ENCODE measurements at regions not wholly inside any gene's neighbourhood (a gene's known extent, or its start where the extent isn't known, plus 50 kb on each side); places are given as distances from the start of the nearest gene placed in this dataset.
"Not testable (repeated sequence)": the region's sequence is repeated elsewhere in the genome, so short reads cannot be mapped to it uniquely, and the experiment has no call there.

DNA sequence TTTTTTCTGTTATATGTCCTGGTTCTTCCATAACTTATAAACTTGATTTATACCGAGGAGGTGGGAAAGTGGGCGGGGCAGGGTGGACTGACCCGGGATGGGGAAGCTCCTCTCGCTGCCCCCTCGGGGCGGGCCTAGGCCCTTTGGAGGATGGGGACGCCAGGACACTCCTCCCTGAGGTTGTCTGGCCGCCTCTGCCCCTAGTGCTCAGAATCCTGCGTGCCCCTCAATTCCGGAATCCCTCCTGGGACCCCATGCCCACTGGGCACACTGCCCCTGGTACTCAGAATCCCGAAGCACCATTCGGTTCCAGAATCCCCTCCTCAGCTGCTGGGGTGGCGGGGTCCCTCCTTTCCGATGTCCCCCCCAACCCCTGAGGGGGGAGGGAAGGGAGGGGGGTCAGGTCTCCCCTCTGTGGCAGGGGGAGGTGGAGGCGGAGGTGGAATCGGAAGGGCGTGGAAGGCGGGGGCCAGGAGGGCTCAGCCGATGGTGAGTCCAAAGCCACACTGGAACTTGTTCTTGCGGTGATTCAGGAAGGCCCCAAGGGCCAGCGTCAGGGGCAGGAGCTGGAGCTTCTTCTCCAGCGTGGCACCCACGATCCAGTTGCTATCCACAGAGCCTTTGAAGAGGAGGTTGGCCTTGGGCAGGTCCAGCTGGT lies 164.0 kb downstream of the POTEH start:
- not testable (repeated sequence) for H3K36me3 ChIP-seq (ENCODE audit: insufficient read depth, low read length); H3K9ac ChIP-seq (ENCODE audit: low read depth, low read length); H3K4me2 ChIP-seq (ENCODE audit: insufficient read depth, low read length); H4K20me1 ChIP-seq (ENCODE audit: insufficient read depth, low read length); ATAC-seq (ENCODE audit: insufficient read depth, low read depth); H3K9me3 ChIP-seq (ENCODE audit: insufficient read depth, low read length, severe bottlenecking); H2AFZ ChIP-seq (ENCODE audit: low read depth, low read length); H3K4me3 ChIP-seq (ENCODE audit: low read depth in 1 of 2, low read length in 2 of 2); H3K27me3 ChIP-seq (ENCODE audit: insufficient read depth, low read length, poor library complexity); H3K79me2 ChIP-seq (ENCODE audit: insufficient read depth, low read length); DNase-seq; H3K4me1 ChIP-seq (ENCODE audit: insufficient read depth, low read length); H3K27ac ChIP-seq (ENCODE audit: low read length)

DNA sequence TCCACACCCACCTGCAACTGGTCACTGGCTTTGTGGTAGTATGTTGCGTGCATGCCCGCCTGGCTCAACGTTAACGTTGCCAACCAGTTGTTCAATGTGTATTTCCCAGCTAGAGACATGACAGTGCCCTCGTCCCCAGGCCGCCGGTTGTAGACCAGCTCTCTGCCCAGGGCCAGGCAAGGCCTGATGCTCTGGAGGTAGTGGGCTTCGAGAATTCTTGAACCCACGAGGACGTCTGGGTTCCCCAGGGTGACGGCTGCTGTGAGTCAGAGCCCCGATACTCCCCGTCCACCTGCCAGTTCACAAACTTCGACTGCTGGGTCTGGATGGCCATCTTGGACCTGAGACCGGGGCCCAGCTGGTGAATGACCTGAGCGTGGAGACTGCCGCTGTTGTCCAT lies 164.6 kb downstream of the POTEH start:
- not testable (repeated sequence) for ATAC-seq (ENCODE audit: insufficient read depth, low read depth); H3K27me3 ChIP-seq (ENCODE audit: insufficient read depth, low read length, poor library complexity); H3K4me3 ChIP-seq (ENCODE audit: low read depth in 1 of 2, low read length in 2 of 2)

DNA sequence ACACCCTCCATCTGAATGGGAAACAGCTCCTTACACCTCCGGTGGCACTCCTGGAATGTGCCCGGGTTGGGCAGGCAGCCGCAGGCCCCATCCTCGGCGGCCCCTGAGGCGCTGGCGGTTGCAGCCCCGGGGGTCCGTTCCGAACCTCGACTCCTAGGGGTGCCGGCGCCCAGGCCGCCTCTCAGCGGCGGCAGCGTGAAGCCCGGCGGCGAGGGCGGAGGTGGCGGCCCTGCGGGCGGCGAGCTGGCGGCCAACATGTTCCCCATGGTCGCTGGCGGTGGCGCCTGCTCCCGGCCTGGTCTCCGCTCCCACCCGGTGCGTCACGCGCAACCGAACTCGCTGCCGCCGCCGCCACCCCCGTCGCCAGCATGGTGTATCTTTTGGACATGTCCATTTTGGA lies 165.2 kb downstream of the POTEH start:
- H3K4me2 ChIP-seq (ENCODE audit: insufficient read depth, low read length); H3K27me3 ChIP-seq (ENCODE audit: insufficient read depth, low read length, poor library complexity); H3K79me2 ChIP-seq (ENCODE audit: insufficient read depth, low read length); ATAC-seq (ENCODE audit: insufficient read depth, low read depth); DNase-seq; H3K9me3 ChIP-seq (ENCODE audit: insufficient read depth, low read length, severe bottlenecking); H3K9ac ChIP-seq (ENCODE audit: low read depth, low read length); H3K4me1 ChIP-seq (ENCODE audit: insufficient read depth, low read length); H3K36me3 ChIP-seq (ENCODE audit: insufficient read depth, low read length); H4K20me1 ChIP-seq (ENCODE audit: insufficient read depth, low read length); H3K4me3 ChIP-seq (ENCODE audit: low read depth in 1 of 2, low read length in 2 of 2); H3K27ac ChIP-seq (ENCODE audit: low read length); H2AFZ ChIP-seq (ENCODE audit: low read depth, low read length): not testable (repeated sequence)

More for the DNA sequence above, 164.6 kb downstream of the POTEH start:
- not testable (repeated sequence) for H3K4me2 ChIP-seq (ENCODE audit: insufficient read depth, low read length); H3K9ac ChIP-seq (ENCODE audit: low read depth, low read length); H3K27ac ChIP-seq (ENCODE audit: low read length); DNase-seq; H2AFZ ChIP-seq (ENCODE audit: low read depth, low read length); H4K20me1 ChIP-seq (ENCODE audit: insufficient read depth, low read length); H3K9me3 ChIP-seq (ENCODE audit: insufficient read depth, low read length, severe bottlenecking); H3K79me2 ChIP-seq (ENCODE audit: insufficient read depth, low read length); H3K4me1 ChIP-seq (ENCODE audit: insufficient read depth, low read length); H3K36me3 ChIP-seq (ENCODE audit: insufficient read depth, low read length)

DNA sequence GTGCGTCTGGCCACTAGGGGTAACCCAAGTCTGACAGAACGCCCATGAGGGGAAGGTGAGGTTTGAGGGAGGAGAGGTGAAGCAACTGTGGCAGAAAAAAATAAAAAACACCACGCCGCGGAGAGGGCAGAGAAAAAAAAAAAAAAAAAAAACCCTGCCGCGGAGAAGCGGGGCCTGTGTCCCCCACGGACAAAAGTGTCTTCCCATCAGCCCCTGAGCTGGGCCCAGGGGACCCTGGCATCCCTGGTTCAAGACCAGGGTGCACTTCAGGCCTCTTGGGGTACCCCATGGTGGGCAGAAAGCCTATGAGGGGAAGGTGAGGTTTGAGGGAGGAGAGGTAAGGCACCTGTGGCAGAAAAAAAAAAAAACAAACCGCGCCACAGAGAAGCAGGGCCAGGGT lies 191.1 kb downstream of the POTEH start:
- not testable (repeated sequence) for H3K9me3 ChIP-seq (ENCODE audit: insufficient read depth, low read length, severe bottlenecking); H3K36me3 ChIP-seq (ENCODE audit: insufficient read depth, low read length); H3K4me2 ChIP-seq (ENCODE audit: insufficient read depth, low read length); H3K27me3 ChIP-seq (ENCODE audit: insufficient read depth, low read length, poor library complexity); H3K4me1 ChIP-seq (ENCODE audit: insufficient read depth, low read length); DNase-seq; H3K9ac ChIP-seq (ENCODE audit: low read depth, low read length); H3K27ac ChIP-seq (ENCODE audit: low read length); ATAC-seq (ENCODE audit: insufficient read depth, low read depth); H3K79me2 ChIP-seq (ENCODE audit: insufficient read depth, low read length); H3K4me3 ChIP-seq (ENCODE audit: low read depth in 1 of 2, low read length in 2 of 2); H2AFZ ChIP-seq (ENCODE audit: low read depth, low read length); H4K20me1 ChIP-seq (ENCODE audit: insufficient read depth, low read length)

DNA sequence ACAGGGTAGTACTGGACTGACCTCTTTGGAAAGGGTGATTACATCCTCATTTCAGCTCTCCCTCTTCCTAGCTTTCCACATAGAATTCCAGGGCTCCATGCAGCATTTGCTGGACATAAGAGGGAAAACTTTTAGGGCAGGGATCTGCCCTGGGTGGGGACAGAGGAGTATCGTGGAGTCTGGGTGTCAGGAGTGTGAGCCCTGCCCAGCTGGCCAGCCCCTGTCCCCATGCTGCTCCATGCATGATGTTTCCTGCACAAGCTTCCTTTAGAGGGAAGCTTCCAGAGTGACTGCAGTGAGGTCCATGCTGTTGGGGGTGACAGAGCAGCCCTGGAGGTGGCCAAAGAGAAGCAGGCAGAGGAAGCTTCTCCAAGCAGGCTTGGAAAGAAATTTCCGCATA lies 214.5 kb downstream of the POTEH start:
- not testable (repeated sequence) for H2AFZ ChIP-seq (ENCODE audit: low read depth, low read length)

DNA sequence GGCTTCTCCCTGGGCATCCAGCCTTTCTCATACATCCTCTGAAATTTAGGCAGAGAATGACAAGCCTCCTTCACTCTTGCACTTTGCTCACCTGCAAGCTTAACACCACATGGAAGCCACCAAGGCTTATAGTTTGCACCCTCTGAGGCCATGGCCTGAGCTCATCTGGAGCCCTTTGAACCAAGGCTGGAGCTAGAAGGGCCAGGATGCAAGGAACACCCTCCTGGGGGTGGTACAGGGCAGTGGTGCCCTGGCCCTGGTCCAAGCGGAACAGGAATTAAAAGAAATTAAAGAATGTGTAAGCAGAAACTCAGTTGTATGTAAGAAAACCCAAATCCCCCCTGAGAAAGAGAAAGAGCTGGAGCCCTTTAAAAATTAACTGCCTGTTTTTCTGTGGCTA lies 221.9 kb downstream of the POTEH start:
- H4K20me1 ChIP-seq (ENCODE audit: insufficient read depth, low read length); H3K4me2 ChIP-seq (ENCODE audit: insufficient read depth, low read length); H3K9me3 ChIP-seq (ENCODE audit: insufficient read depth, low read length, severe bottlenecking); H2AFZ ChIP-seq (ENCODE audit: low read depth, low read length); H3K79me2 ChIP-seq (ENCODE audit: insufficient read depth, low read length); H3K27me3 ChIP-seq (ENCODE audit: insufficient read depth, low read length, poor library complexity); H3K36me3 ChIP-seq (ENCODE audit: insufficient read depth, low read length); H3K4me3 ChIP-seq (ENCODE audit: low read depth in 1 of 2, low read length in 2 of 2): not testable (repeated sequence)
- Histone ChIP-seq H3K9ac (ENCODE audit: low read depth, low read length) (peak overlapping the region; percentile 45; the same call in 1 of the 2 replicates), H3K4me1 (ENCODE audit: insufficient read depth, low read length) (peaks cover 29% of the 10 kb centered on the region), H3K27ac (ENCODE audit: low read length) (0 out of 2 replicates have a peak overlapping the region, but pooled peaks have one; percentile 78)
- ATAC-seq (ENCODE audit: insufficient read depth, low read depth): peak; percentile 55
- DNase-seq: peak; percentile 83

More for the DNA sequence above, 214.5 kb downstream of the POTEH start:
- not testable (repeated sequence) for DNase-seq; ATAC-seq (ENCODE audit: insufficient read depth, low read depth); H3K27ac ChIP-seq (ENCODE audit: low read length); H3K4me1 ChIP-seq (ENCODE audit: insufficient read depth, low read length); H4K20me1 ChIP-seq (ENCODE audit: insufficient read depth, low read length); H3K79me2 ChIP-seq (ENCODE audit: insufficient read depth, low read length); H3K36me3 ChIP-seq (ENCODE audit: insufficient read depth, low read length); H3K4me3 ChIP-seq (ENCODE audit: low read depth in 1 of 2, low read length in 2 of 2); H3K9ac ChIP-seq (ENCODE audit: low read depth, low read length); H3K4me2 ChIP-seq (ENCODE audit: insufficient read depth, low read length); H3K27me3 ChIP-seq (ENCODE audit: insufficient read depth, low read length, poor library complexity); H3K9me3 ChIP-seq (ENCODE audit: insufficient read depth, low read length, severe bottlenecking)

DNA sequence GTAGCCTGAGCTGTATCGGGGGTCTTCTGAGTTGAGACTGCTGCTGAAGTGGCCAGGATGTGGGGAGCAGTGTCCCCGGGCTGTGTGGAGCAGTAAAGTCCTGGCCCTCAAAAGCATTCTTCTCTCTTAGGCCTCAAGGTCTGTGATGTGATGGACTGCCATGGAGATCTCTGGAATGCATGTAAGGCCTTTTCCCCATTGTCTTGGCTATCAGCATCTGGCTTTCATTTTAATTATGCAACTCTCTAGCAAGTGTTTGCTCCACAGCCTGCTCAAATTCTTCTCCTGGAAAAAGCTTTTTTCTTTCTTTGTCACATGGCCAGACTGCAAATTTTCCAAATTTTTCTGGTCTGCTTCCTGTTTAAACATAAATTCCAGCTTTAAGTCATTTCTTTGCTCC lies 229.3 kb downstream of the POTEH start:
- not testable (repeated sequence) for H2AFZ ChIP-seq (ENCODE audit: low read depth, low read length); DNase-seq; H3K9ac ChIP-seq (ENCODE audit: low read depth, low read length); H3K4me3 ChIP-seq (ENCODE audit: low read depth in 1 of 2, low read length in 2 of 2); H3K9me3 ChIP-seq (ENCODE audit: insufficient read depth, low read length, severe bottlenecking); H3K4me2 ChIP-seq (ENCODE audit: insufficient read depth, low read length); ATAC-seq (ENCODE audit: insufficient read depth, low read depth); H3K36me3 ChIP-seq (ENCODE audit: insufficient read depth, low read length); H3K27me3 ChIP-seq (ENCODE audit: insufficient read depth, low read length, poor library complexity); H3K79me2 ChIP-seq (ENCODE audit: insufficient read depth, low read length); H4K20me1 ChIP-seq (ENCODE audit: insufficient read depth, low read length)
- peaks cover 25% of the 10 kb centered on the region for H3K4me1 ChIP-seq (ENCODE audit: insufficient read depth, low read length)
- H3K27ac ChIP-seq (ENCODE audit: low read length): peak overlapping the region; percentile 53; the same call in 1 of the 2 replicates

DNA sequence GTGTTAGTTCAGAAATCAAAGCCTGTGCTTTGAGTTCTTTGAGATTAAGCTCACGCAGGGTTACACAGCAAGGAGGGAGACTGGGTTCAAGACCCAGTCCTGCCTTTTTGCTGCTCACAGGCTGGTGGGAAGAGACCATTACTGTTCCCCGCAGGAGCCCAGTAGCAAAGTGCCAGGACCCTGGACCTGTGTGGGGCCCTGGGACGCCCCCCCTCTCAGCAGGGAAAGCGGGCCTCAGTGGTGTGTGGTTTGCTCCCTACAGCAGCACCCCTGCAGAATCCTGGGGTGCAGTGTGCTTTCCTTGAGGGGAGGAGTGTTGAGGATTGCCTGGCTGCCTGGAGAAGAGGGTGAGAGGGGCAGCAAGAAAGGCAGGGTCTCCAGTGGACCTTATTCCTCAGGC lies 231.1 kb downstream of the POTEH start:
- not testable (repeated sequence) for H3K79me2 ChIP-seq (ENCODE audit: insufficient read depth, low read length); H3K27me3 ChIP-seq (ENCODE audit: insufficient read depth, low read length, poor library complexity); H3K9me3 ChIP-seq (ENCODE audit: insufficient read depth, low read length, severe bottlenecking); DNase-seq; H3K4me2 ChIP-seq (ENCODE audit: insufficient read depth, low read length); H4K20me1 ChIP-seq (ENCODE audit: insufficient read depth, low read length); H3K36me3 ChIP-seq (ENCODE audit: insufficient read depth, low read length); H3K4me3 ChIP-seq (ENCODE audit: low read depth in 1 of 2, low read length in 2 of 2)
- peak overlapping the region; percentile 30; the same call in 1 of the 2 replicates for H3K9ac ChIP-seq (ENCODE audit: low read depth, low read length)
- peak; percentile 23; the same call in 2 of the 3 replicates for ATAC-seq (ENCODE audit: insufficient read depth, low read depth)
- 0 out of 2 replicates have a peak overlapping the region, but pooled peaks have one; percentile 45 for H2AFZ ChIP-seq (ENCODE audit: low read depth, low read length)
- H3K27ac ChIP-seq (ENCODE audit: low read length): peak overlapping the region; percentile 62
- H3K4me1 ChIP-seq (ENCODE audit: insufficient read depth, low read length): peaks cover 16% of the 10 kb centered on the region

Measured in DND-41 (cell line).